ENCODE measurements at regions not wholly inside any gene's neighbourhood (a gene's known extent, or its start where the extent isn't known, plus 50 kb on each side); places are given as distances from the start of the nearest gene placed in this dataset.

- TF ChIP-seq CTCF (IDR thresholded peaks at IDR 0.05) (no peak), POLR2A (IDR thresholded peaks at IDR 0.05) (no peak), POLR2AphosphoS5 (IDR thresholded peaks at IDR 0.05) (no peak)
Measured at GRCh38 chr7:153090764-153091163, 331.2 kb downstream of the ACTR3B start.
